HCT116 (cell line): ENCODE measurements at regions not wholly inside any gene's neighbourhood (a gene's known extent, or its start where the extent isn't known, plus 50 kb on each side); places are given as distances from the start of the nearest gene placed in this dataset.

ENCODE experiments used
- ATAC-seq: fragments of 200-7000 bp; cut with Tn5 transposase; 2 replicates; pipeline ENCODE4 v1.9.1; 2020; ENCODE audit warnings: mild to moderate bottlenecking, moderate library complexity
- BruUV-seq: library from RNA; stranded (reverse); fragments of 400-500 nt; replicated peaks from 2 replicates; lab custom pipeline; 2021; lab: Mats Ljungman, UMichigan
- CTCF ChIA-PET: fragments of 300-600 bp; sonication (Branson Sonifier 250); formaldehyde crosslinking; loops from one replicate; lab custom pipeline; 2021; ENCODE audit warnings: antibody characterized with exemption; lab: Charles Lee
- POLR2A ChIA-PET: fragments of 300-600, 350-600 bp; sonication (Branson Sonifier 250); formaldehyde crosslinking; loops from one replicate; lab custom pipeline; 2021; ENCODE audit warnings: antibody characterized with exemption; lab: Charles Lee
- RAD21 ChIA-PET, 2 experiments: fragments of 300-600 bp; sonication (Branson Sonifier 250); formaldehyde crosslinking; loops; one replicate each; lab custom pipeline; 2023; ENCODE audit warnings: low total read pairs in 2 of 2; ENCODE audit not compliant: uncharacterized antibody in 2 of 2, unreplicated experiment in 2 of 2, low non-redundant PET in 1 of 2; lab: Charles Lee
- DNase-seq: peaks from one replicate; pipeline ENCODE4 v3.0.0-alpha.2; 2010; ENCODE audit warnings: low read depth, low spot score
- H2AFZ ChIP-seq: fragments of 200-600 bp; shearing (Covaris generic), sonication (generic); 2 replicates; pipeline ENCODE4 v1.6.1; 2017; ENCODE audit warnings: low read depth, mixed run types, mixed read lengths, antibody characterized with exemption, low read length; ENCODE audit not compliant: poor library complexity, severe bottlenecking
- H3K27ac ChIP-seq: 2 replicates; pipeline ENCODE4 v1.5.1; 2012; ENCODE audit warnings: low read depth, low read length
- H3K27me3 ChIP-seq: fragments of 200-600 bp; sonication (generic); 2 replicates; pipeline ENCODE4 v1.6.1; 2016; ENCODE audit warnings: mixed run types, low read length, mixed read lengths; ENCODE audit not compliant: insufficient read depth
- H3K36me3 ChIP-seq, 2 experiments: fragments of 200-500 bp in 1 of 2; fragments of 200-600 bp in 1 of 2; sonication (Bioruptor generic) in 1 of 2; sonication (generic) in 1 of 2; 2 replicates each; pipeline versions ENCODE4 v1.5.1 to v1.6.1; 2014 to 2016; ENCODE audit warnings: low read length in 2 of 2, inconsistent platforms in 1 of 2, mixed read lengths in 1 of 2, mixed run types in 1 of 2; ENCODE audit not compliant: insufficient read depth in 2 of 2, control insufficient read depth in 1 of 2
- H3K4me1 ChIP-seq, 2 experiments: fragments of 200-600 bp in 1 of 2; sonication (generic) in 1 of 2; 2 replicates each; pipeline versions ENCODE4 v1.5.1 to v1.6.1; 2012 to 2017; ENCODE audit warnings: low read length in 2 of 2, inconsistent platforms in 1 of 2, mild to moderate bottlenecking in 1 of 2, mixed read lengths in 1 of 2, mixed run types in 1 of 2, moderate library complexity in 1 of 2; ENCODE audit not compliant: insufficient read depth in 2 of 2, control insufficient read depth in 1 of 2
- H3K4me2 ChIP-seq: fragments of 200-600 bp; sonication (generic); 2 replicates; pipeline ENCODE4 v1.6.1; 2017; ENCODE audit warnings: mixed run types, low read length, mixed read lengths
- H3K4me3 ChIP-seq, 2 experiments: fragments of 200-600 bp in 1 of 2; sonication (generic) in 1 of 2; replicated peaks in 1 of 2; 2 replicates each; pipeline ENCODE4 v1.5.1; 2011 to 2016; ENCODE audit warnings: low read length in 2 of 2, control low read depth in 1 of 2, low read depth in 1 of 2, mild to moderate bottlenecking in 1 of 2, mixed read lengths in 1 of 2, mixed run types in 1 of 2
- H3K79me2 ChIP-seq: fragments of 200-600 bp; sonication (generic); 2 replicates; pipeline ENCODE4 v1.6.1; 2017; ENCODE audit warnings: mild to moderate bottlenecking, mixed run types, low read length, moderate library complexity, mixed read lengths; ENCODE audit not compliant: insufficient read depth
- H3K9ac ChIP-seq: fragments of 200-600 bp; sonication (generic); 2 replicates; pipeline ENCODE4 v1.6.1; 2016; ENCODE audit warnings: low read length, mixed read lengths
- H3K9me2 ChIP-seq: fragments of 200-600 bp; sonication (generic), shearing (Covaris generic); 2 replicates; pipeline ENCODE4 v1.6.1; 2017; ENCODE audit warnings: mixed run types, mild to moderate bottlenecking, moderate library complexity; ENCODE audit not compliant: insufficient read depth
- H3K9me3 ChIP-seq, 2 experiments: fragments of 200-500 bp in 1 of 2; fragments of 200-600 bp in 1 of 2; sonication (Bioruptor generic) in 1 of 2; sonication (generic) in 1 of 2; 2 replicates each; pipeline ENCODE4 v1.6.1; 2014 to 2017; ENCODE audit warnings: low read length in 2 of 2, mixed read lengths in 2 of 2, inconsistent platforms in 1 of 2, low read depth in 1 of 2, mild to moderate bottlenecking in 1 of 2, mixed run types in 1 of 2, moderate library complexity in 1 of 2; ENCODE audit not compliant: control insufficient read depth in 1 of 2, insufficient read depth in 1 of 2
- H4K20me1 ChIP-seq: fragments of 200-600 bp; sonication (generic), shearing (Covaris generic); 2 replicates; pipeline ENCODE4 v1.6.1; 2017; ENCODE audit warnings: mixed run types, mild to moderate bottlenecking, moderate library complexity; ENCODE audit not compliant: insufficient read depth
- CBX3 ChIP-seq: IDR thresholded peaks from 2 replicates; pipeline ENCODE4 v1.6.1; 2012; ENCODE audit warnings: low read depth
- CEBPB ChIP-seq: IDR thresholded peaks from 2 replicates; pipeline ENCODE4 v1.6.1; 2012; ENCODE audit warnings: low read depth
- EGR1 ChIP-seq: IDR thresholded peaks from 2 replicates; pipeline ENCODE4 v1.6.1; 2012; ENCODE audit warnings: low read depth
- ELF1 ChIP-seq: IDR thresholded peaks from 2 replicates; pipeline ENCODE4 v1.6.1; 2012; ENCODE audit warnings: low read depth, borderline replicate concordance
- POLR2AphosphoS5 ChIP-seq: IDR thresholded peaks from 2 replicates; pipeline ENCODE4 v1.6.1; 2011; ENCODE audit warnings: mild to moderate bottlenecking, low read depth, low read length, moderate library complexity
- SRF ChIP-seq: IDR thresholded peaks from 2 replicates; pipeline ENCODE4 v1.6.1; 2012; ENCODE audit warnings: low read depth
- intact Hi-C: fragments of 100-400 bp; cut with micrococcal nuclease; formaldehyde crosslinking; loops from 2 replicates; pipeline ENCODE4 v1.10.0; 2022
- TF ChIP-seq, protein P1 (sequence below): IDR thresholded peaks from 2 replicates; pipeline ENCODE4 v1.6.1; 2012
- TF ChIP-seq, protein P2 (sequence below): IDR thresholded peaks from 2 replicates; pipeline ENCODE4 v1.6.1; 2012; ENCODE audit warnings: low read depth

DNA sequence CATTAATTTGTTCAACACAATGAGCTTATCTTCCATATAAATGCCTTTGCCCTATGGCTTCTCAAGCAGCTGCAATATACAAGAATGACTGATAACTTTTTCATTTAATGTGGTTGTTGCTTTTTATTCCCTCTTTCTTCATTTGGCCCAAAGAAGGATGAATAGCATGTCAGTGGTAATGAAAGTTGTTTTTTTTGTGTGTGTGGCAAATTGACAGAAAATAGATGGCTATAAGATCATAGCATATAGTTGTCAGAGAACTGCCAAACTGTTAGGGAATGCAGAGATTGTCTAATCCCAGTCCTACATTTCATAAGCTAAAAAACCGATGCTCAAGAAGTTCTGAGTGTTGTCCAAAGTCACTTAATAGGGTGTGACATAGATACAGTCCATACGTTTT is 244.3 kb downstream of the ACTR3 start:
- Histone ChIP-seq H2AFZ (no peak overlapping the region), H3K4me1 (no peaks in the 10 kb centered on the region), H3K36me3 (no peaks in the 10 kb centered on the region), H3K9me3 (no peaks in the 10 kb centered on the region)
- no TSS peak for BruUV-seq
- TF ChIP-seq, protein P1, sequence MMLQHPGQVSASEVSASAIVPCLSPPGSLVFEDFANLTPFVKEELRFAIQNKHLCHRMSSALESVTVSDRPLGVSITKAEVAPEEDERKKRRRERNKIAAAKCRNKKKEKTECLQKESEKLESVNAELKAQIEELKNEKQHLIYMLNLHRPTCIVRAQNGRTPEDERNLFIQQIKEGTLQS, result no peak
- TF ChIP-seq, protein P2, sequence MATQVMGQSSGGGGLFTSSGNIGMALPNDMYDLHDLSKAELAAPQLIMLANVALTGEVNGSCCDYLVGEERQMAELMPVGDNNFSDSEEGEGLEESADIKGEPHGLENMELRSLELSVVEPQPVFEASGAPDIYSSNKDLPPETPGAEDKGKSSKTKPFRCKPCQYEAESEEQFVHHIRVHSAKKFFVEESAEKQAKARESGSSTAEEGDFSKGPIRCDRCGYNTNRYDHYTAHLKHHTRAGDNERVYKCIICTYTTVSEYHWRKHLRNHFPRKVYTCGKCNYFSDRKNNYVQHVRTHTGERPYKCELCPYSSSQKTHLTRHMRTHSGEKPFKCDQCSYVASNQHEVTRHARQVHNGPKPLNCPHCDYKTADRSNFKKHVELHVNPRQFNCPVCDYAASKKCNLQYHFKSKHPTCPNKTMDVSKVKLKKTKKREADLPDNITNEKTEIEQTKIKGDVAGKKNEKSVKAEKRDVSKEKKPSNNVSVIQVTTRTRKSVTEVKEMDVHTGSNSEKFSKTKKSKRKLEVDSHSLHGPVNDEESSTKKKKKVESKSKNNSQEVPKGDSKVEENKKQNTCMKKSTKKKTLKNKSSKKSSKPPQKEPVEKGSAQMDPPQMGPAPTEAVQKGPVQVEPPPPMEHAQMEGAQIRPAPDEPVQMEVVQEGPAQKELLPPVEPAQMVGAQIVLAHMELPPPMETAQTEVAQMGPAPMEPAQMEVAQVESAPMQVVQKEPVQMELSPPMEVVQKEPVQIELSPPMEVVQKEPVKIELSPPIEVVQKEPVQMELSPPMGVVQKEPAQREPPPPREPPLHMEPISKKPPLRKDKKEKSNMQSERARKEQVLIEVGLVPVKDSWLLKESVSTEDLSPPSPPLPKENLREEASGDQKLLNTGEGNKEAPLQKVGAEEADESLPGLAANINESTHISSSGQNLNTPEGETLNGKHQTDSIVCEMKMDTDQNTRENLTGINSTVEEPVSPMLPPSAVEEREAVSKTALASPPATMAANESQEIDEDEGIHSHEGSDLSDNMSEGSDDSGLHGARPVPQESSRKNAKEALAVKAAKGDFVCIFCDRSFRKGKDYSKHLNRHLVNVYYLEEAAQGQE, result no peak
- TF ChIP-seq SRF, result no peak
- no peak for TF ChIP-seq CEBPB
- no peak for TF ChIP-seq EGR1
- no peak for TF ChIP-seq ELF1
- no peak for TF ChIP-seq CBX3
- no peak for TF ChIP-seq POLR2AphosphoS5
- TF ChIP-seq, all 23 proteins: peak for 0
- no peak overlapping the region for H3K4me2 ChIP-seq
- RAD21 ChIA-PET, result no interaction called here
- H3K4me3 ChIP-seq, result no peak overlapping the region
- ATAC-seq (no peak), DNase-seq (no peak)
- no peaks in the 10 kb centered on the region for H3K79me2 ChIP-seq
- H3K9ac ChIP-seq, result no peak overlapping the region
- intact Hi-C loops, result no loop called here
- POLR2A ChIA-PET, result no interaction called here
- no peaks in the 10 kb centered on the region for H3K27me3 ChIP-seq
- H3K27ac ChIP-seq, result no peak overlapping the region
- no peaks in the 10 kb centered on the region for H4K20me1 ChIP-seq
- CTCF ChIA-PET, result no interaction called here
- no peaks in the 10 kb centered on the region for H3K9me2 ChIP-seq
